HG03097 (cell line): ENCODE measurements at regions not wholly inside any gene's neighbourhood (a gene's known extent, or its start where the extent isn't known, plus 50 kb on each side); places are given as distances from the start of the nearest gene placed in this dataset.
A peak's percentile ranks its signal among the peaks of the same experiment; 100 is the strongest.

Experiments
- ATAC-seq: cut with Tn5 transposase; IDR thresholded peaks from one replicate; pipeline ENCODE4 v1.9.1; 2021; ENCODE audit not compliant: unreplicated experiment, low FRiP score

- ATAC-seq = no peak
Observed at GRCh38 chr5:122713041-122713440, 61.8 kb upstream of the SNX2 start.

GRCh38 chr5:122715095-122715494, 59.8 kb upstream of the SNX2 start:
- ATAC-seq = no peak

GRCh38 chr5:122718611-122719010, 56.3 kb upstream of the SNX2 start:
- ATAC-seq = no peak

- no peak for ATAC-seq
Observed at GRCh38 chr5:122719991-122720746, 54.7 kb upstream of the SNX2 start.

GRCh38 chr5:122721127-122721526, 53.8 kb upstream of the SNX2 start:
- no peak for ATAC-seq

- ATAC-seq = no peak
Observed at GRCh38 chr5:122722341-122722740, 52.5 kb upstream of the SNX2 start.

GRCh38 chr5:122723606-122724352, 51.1 kb upstream of the SNX2 start:
- peak; percentile 88 for ATAC-seq
